GM23338 (cell line): ENCODE measurements at regions not wholly inside any gene's neighbourhood (a gene's known extent, or its start where the extent isn't known, plus 50 kb on each side); places are given as distances from the start of the nearest gene placed in this dataset.

Experiments
- ATAC-seq: fragments of 200-7000 bp; cut with Tn5 transposase; 3 replicates; pipeline ENCODE4 v1.9.1; 2020
- DNase-seq: peaks from one replicate; pipeline ENCODE4 v3.0.0-alpha.2; 2015; ENCODE audit warnings: low spot score
- H2AFZ ChIP-seq: fragments of 200-600 bp; sonication (generic); 2 replicates; pipeline ENCODE4 v1.8.0; 2016; ENCODE audit warnings: antibody characterized with exemption, mild to moderate bottlenecking, moderate library complexity
- H3F3A ChIP-seq: fragments of 200-600 bp; sonication (generic); replicated peaks from 2 replicates; pipeline ENCODE4 v1.8.0; 2017; ENCODE audit warnings: antibody characterized with exemption, mixed run types, low read depth
- H3K27ac ChIP-seq: fragments of 200-600 bp; sonication (generic); 2 replicates; pipeline ENCODE4 v1.6.1; 2016; ENCODE audit warnings: low read depth
- H3K27me3 ChIP-seq: fragments of 200-600 bp; sonication (generic); 2 replicates; pipeline ENCODE4 v1.8.0; 2016; ENCODE audit warnings: mild to moderate bottlenecking, mixed run types, moderate library complexity; ENCODE audit not compliant: insufficient read depth
- H3K36me3 ChIP-seq: fragments of 200-600 bp; sonication (generic); 2 replicates; pipeline ENCODE4 v1.8.0; 2016; ENCODE audit warnings: mild to moderate bottlenecking; ENCODE audit not compliant: insufficient read depth
- H3K4me1 ChIP-seq: fragments of 200-600 bp; sonication (generic); 2 replicates; pipeline ENCODE4 v1.8.0; 2016; ENCODE audit warnings: mild to moderate bottlenecking, moderate library complexity; ENCODE audit not compliant: insufficient read depth
- H3K4me2 ChIP-seq: fragments of 200-600 bp; sonication (generic); 2 replicates; pipeline ENCODE4 v1.7.1; 2017; ENCODE audit warnings: mixed run types
- H3K4me3 ChIP-seq: fragments of 200-600 bp; sonication (generic); 2 replicates; pipeline ENCODE4 v1.6.1; 2016; ENCODE audit warnings: mixed run types
- H3K79me2 ChIP-seq: fragments of 200-600 bp; sonication (generic); replicated peaks from 2 replicates; pipeline ENCODE4 v1.8.0; 2017; ENCODE audit warnings: mild to moderate bottlenecking; ENCODE audit not compliant: insufficient read depth
- H3K9me2 ChIP-seq: fragments of 200-600 bp; sonication (generic); 2 replicates; pipeline ENCODE4 v1.8.0; 2017; ENCODE audit not compliant: insufficient read depth
- H4K20me1 ChIP-seq: fragments of 200-600 bp; sonication (generic); replicated peaks from 2 replicates; pipeline ENCODE4 v1.8.0; 2017; ENCODE audit warnings: mild to moderate bottlenecking; ENCODE audit not compliant: insufficient read depth
- H3K27ac Mint-ChIP-seq: 2 replicates; pipeline ENCODE4 v1.8.0; 2020; ENCODE audit warnings: inconsistent platforms, mild to moderate bottlenecking, moderate library complexity, mixed read lengths
- H3K27me3 Mint-ChIP-seq: 3 replicates; pipeline ENCODE4 v1.8.0; 2022; ENCODE audit warnings: low read depth, mild to moderate bottlenecking, moderate library complexity, mixed read lengths, inconsistent platforms; ENCODE audit not compliant: insufficient read depth, poor library complexity
- H3K36me3 Mint-ChIP-seq: 3 replicates; pipeline ENCODE4 v1.8.0; 2021; ENCODE audit warnings: low read depth, mild to moderate bottlenecking, inconsistent platforms, moderate library complexity, mixed read lengths
- H3K4me1 Mint-ChIP-seq: 3 replicates; pipeline ENCODE4 v1.8.0; 2020; ENCODE audit warnings: mild to moderate bottlenecking, inconsistent platforms, mixed read lengths
- H3K4me3 Mint-ChIP-seq: 3 replicates; pipeline ENCODE4 v1.8.0; 2021; ENCODE audit warnings: moderate library complexity, mild to moderate bottlenecking, inconsistent platforms, mixed read lengths
- H3K9me3 Mint-ChIP-seq: 3 replicates; pipeline ENCODE4 v1.8.0; 2020; ENCODE audit warnings: moderate library complexity, mild to moderate bottlenecking, inconsistent platforms, mixed read lengths
- CREB1 ChIP-seq: fragments of 250-450 bp; sonication (Bioruptor Pico); IDR thresholded peaks from 2 replicates; pipeline ENCODE4 v1.5.0; 2020; ENCODE audit warnings: low read depth, mild to moderate bottlenecking, moderate library complexity
- EZH2 ChIP-seq: fragments of 200-600 bp; sonication (generic); IDR thresholded peaks from one replicate; pipeline ENCODE4 v1.8.0; 2017; ENCODE audit warnings: antibody characterized with exemption, mild to moderate bottlenecking, low read depth; ENCODE audit not compliant: unreplicated experiment
- JUNB ChIP-seq: IDR thresholded peaks from one replicate; pipeline ENCODE4 v1.6.1; 2016; ENCODE audit warnings: antibody characterized with exemption; ENCODE audit not compliant: unreplicated experiment
- NANOG ChIP-seq: IDR thresholded peaks from 2 replicates; pipeline ENCODE4 v1.6.1; 2016; ENCODE audit warnings: antibody characterized with exemption, borderline replicate concordance
- POLR2AphosphoS5 ChIP-seq: IDR thresholded peaks from 2 replicates; pipeline ENCODE4 v1.6.1; 2016; ENCODE audit warnings: antibody characterized with exemption, low read depth
- REST ChIP-seq: IDR thresholded peaks from one replicate; pipeline ENCODE4 v1.6.1; 2018; ENCODE audit warnings: antibody characterized with exemption; ENCODE audit not compliant: unreplicated experiment
- STAT1 ChIP-seq: IDR thresholded peaks from one replicate; pipeline ENCODE4 v1.6.1; 2016; ENCODE audit warnings: antibody characterized with exemption; ENCODE audit not compliant: unreplicated experiment
- ZNF114 ChIP-seq: fragments of 250-450 bp; sonication (Bioruptor Pico); IDR thresholded peaks from 2 replicates; pipeline ENCODE4 v1.5.0; 2020; ENCODE audit warnings: mild to moderate bottlenecking, moderate library complexity
- ZNF331 ChIP-seq: fragments of 250-450 bp; sonication (Bioruptor Pico); IDR thresholded peaks from 2 replicates; pipeline ENCODE4 v1.5.0; 2020; ENCODE audit warnings: low read depth, mild to moderate bottlenecking, moderate library complexity
- TF ChIP-seq, protein P1 (sequence below): fragments of 250-450 bp; sonication (Bioruptor Pico); IDR thresholded peaks from 2 replicates; pipeline ENCODE4 v1.5.0; 2020; ENCODE audit warnings: mild to moderate bottlenecking, moderate library complexity

GRCh38 chr3:5888851-5889250, 701.3 kb downstream of the EDEM1 start:
- no peak overlapping the region for H3K4me3 ChIP-seq
- H2AFZ ChIP-seq: no peak overlapping the region
- Mint-ChIP-seq H3K27ac (no peak overlapping the region), H3K4me1 (no peaks in the 10 kb centered on the region), H3K27me3 (peaks cover 4% of the 10 kb centered on the region), H3K4me3 (no peak overlapping the region), H3K36me3 (peaks cover 4% of the 10 kb centered on the region), H3K9me3 (peaks cover 73% of the 10 kb centered on the region)
- peaks cover 6% of the 10 kb centered on the region; the same call in 1 of the 2 replicates for H3K36me3 ChIP-seq
- no peaks in the 10 kb centered on the region for H3K79me2 ChIP-seq
- H3K27ac ChIP-seq: no peak overlapping the region
- H4K20me1 ChIP-seq: no peaks in the 10 kb centered on the region
- H3K4me1 ChIP-seq: no peaks in the 10 kb centered on the region
- TF ChIP-seq NANOG (no peak), EZH2 (no peak), STAT1 (no peak)
- no peaks in the 10 kb centered on the region for H3F3A ChIP-seq
- no peak for DNase-seq
- no peaks in the 10 kb centered on the region for H3K9me2 ChIP-seq
- no peak overlapping the region for H3K4me2 ChIP-seq
- ATAC-seq: no peak
- H3K27me3 ChIP-seq: no peaks in the 10 kb centered on the region

DNA sequence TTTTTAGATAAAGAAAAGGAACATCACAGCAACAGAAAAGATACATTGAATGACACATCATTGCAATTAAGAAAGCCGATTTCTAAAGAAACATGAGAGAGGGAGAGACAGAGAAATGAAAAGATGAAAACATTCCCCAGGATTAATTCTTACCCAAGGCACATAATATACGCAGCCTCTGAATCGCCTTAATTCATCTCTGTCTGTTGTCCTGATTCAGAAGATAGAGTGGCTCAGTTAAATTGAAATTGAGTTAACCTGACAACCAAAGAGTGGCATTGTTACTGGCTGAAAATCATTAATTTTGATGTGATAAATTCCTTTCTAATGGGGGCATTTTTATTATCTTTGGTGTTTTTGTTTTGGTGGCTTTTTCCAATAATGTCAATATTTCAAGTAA, 701.9 kb downstream of the EDEM1 start:
- Histone ChIP-seq H3K79me2 (no peaks in the 10 kb centered on the region), H3K36me3 (peaks cover 9% of the 10 kb centered on the region; the same call in 1 of the 2 replicates), H3K4me1 (no peaks in the 10 kb centered on the region), H4K20me1 (no peaks in the 10 kb centered on the region), H3K4me2 (no peak overlapping the region), H3F3A (no peaks in the 10 kb centered on the region), H3K27ac (no peak overlapping the region), H3K9me2 (no peaks in the 10 kb centered on the region), H3K27me3 (no peaks in the 10 kb centered on the region), H3K4me3 (no peak overlapping the region), H2AFZ (no peak overlapping the region)
- Mint-ChIP-seq H3K4me3 (no peak overlapping the region), H3K27me3 (peaks cover 4% of the 10 kb centered on the region), H3K27ac (no peak overlapping the region), H3K4me1 (no peaks in the 10 kb centered on the region), H3K36me3 (peaks cover 4% of the 10 kb centered on the region), H3K9me3 (peaks cover 73% of the 10 kb centered on the region)
- no peak for TF ChIP-seq JUNB
- no peak for TF ChIP-seq ZNF114 (CRISPR knock-in tag)
- TF ChIP-seq, protein P1, sequence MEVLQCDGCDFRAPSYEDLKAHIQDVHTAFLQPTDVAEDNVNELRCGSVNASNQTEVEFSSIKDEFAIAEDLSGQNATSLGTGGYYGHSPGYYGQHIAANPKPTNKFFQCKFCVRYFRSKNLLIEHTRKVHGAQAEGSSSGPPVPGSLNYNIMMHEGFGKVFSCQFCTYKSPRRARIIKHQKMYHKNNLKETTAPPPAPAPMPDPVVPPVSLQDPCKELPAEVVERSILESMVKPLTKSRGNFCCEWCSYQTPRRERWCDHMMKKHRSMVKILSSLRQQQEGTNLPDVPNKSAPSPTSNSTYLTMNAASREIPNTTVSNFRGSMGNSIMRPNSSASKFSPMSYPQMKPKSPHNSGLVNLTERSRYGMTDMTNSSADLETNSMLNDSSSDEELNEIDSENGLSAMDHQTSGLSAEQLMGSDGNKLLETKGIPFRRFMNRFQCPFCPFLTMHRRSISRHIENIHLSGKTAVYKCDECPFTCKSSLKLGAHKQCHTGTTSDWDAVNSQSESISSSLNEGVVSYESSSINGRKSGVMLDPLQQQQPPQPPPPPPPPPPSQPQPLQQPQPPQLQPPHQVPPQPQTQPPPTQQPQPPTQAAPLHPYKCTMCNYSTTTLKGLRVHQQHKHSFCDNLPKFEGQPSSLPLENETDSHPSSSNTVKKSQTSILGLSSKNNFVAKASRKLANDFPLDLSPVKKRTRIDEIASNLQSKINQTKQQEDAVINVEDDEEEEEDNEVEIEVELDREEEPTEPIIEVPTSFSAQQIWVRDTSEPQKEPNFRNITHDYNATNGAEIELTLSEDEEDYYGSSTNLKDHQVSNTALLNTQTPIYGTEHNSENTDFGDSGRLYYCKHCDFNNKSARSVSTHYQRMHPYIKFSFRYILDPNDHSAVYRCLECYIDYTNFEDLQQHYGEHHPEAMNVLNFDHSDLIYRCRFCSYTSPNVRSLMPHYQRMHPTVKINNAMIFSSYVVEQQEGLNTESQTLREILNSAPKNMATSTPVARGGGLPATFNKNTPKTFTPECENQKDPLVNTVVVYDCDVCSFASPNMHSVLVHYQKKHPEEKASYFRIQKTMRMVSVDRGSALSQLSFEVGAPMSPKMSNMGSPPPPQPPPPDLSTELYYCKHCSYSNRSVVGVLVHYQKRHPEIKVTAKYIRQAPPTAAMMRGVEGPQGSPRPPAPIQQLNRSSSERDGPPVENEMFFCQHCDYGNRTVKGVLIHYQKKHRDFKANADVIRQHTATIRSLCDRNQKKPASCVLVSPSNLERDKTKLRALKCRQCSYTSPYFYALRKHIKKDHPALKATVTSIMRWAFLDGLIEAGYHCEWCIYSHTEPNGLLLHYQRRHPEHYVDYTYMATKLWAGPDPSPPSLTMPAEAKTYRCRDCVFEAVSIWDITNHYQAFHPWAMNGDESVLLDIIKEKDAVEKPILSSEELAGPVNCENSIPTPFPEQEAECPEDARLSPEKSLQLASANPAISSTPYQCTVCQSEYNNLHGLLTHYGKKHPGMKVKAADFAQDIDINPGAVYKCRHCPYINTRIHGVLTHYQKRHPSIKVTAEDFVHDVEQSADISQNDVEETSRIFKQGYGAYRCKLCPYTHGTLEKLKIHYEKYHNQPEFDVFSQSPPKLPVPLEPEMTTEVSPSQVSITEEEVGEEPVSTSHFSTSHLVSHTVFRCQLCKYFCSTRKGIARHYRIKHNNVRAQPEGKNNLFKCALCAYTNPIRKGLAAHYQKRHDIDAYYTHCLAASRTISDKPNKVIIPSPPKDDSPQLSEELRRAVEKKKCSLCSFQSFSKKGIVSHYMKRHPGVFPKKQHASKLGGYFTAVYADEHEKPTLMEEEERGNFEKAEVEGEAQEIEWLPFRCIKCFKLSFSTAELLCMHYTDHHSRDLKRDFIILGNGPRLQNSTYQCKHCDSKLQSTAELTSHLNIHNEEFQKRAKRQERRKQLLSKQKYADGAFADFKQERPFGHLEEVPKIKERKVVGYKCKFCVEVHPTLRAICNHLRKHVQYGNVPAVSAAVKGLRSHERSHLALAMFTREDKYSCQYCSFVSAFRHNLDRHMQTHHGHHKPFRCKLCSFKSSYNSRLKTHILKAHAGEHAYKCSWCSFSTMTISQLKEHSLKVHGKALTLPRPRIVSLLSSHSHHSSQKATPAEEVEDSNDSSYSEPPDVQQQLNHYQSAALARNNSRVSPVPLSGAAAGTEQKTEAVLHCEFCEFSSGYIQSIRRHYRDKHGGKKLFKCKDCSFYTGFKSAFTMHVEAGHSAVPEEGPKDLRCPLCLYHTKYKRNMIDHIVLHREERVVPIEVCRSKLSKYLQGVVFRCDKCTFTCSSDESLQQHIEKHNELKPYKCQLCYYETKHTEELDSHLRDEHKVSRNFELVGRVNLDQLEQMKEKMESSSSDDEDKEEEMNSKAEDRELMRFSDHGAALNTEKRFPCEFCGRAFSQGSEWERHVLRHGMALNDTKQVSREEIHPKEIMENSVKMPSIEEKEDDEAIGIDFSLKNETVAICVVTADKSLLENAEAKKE (CRISPR knock-in tag): no peak
- no peak for TF ChIP-seq CREB1 (CRISPR knock-in tag)
- TF ChIP-seq ZNF331 (CRISPR knock-in tag): no peak
- no peak for TF ChIP-seq POLR2AphosphoS5
- TF ChIP-seq STAT1: no peak
- no peak for TF ChIP-seq REST
- DNase-seq (no peak), ATAC-seq (no peak)
